H9 (cell line): ENCODE measurements at regions not wholly inside any gene's neighbourhood (a gene's known extent, or its start where the extent isn't known, plus 50 kb on each side); places are given as distances from the start of the nearest gene placed in this dataset.

Source experiments
- DNase-seq: peaks from one replicate; pipeline ENCODE4 v3.0.0-alpha.2; 2017
- H2AFZ ChIP-seq: one replicate; pipeline ENCODE4 v1.6.1; 2013; ENCODE audit warnings: mild to moderate bottlenecking, low read length, control low read depth, moderate library complexity
- H2AK5ac ChIP-seq: 2 replicates; pipeline ENCODE4 v1.6.1; 2013; ENCODE audit warnings: low read length, control low read depth, mixed read lengths; ENCODE audit not compliant: insufficient read length
- H2BK120ac ChIP-seq: one replicate; pipeline ENCODE4 v1.6.1; 2013; ENCODE audit warnings: low read depth, mild to moderate bottlenecking, low read length, control low read depth, inconsistent platforms; ENCODE audit not compliant: poor library complexity, severe bottlenecking
- H2BK12ac ChIP-seq: 2 replicates; pipeline ENCODE4 v1.6.1; 2013; ENCODE audit warnings: low read length, control low read depth, mixed read lengths, low read depth; ENCODE audit not compliant: insufficient read length
- H2BK15ac ChIP-seq: 2 replicates; pipeline ENCODE4 v1.6.1; 2013; ENCODE audit warnings: low read depth, low read length, control low read depth
- H2BK20ac ChIP-seq: one replicate; pipeline ENCODE4 v1.6.1; 2013; ENCODE audit warnings: low read depth, mild to moderate bottlenecking, low read length, control low read depth, inconsistent platforms; ENCODE audit not compliant: poor library complexity, severe bottlenecking
- H2BK5ac ChIP-seq: 2 replicates; pipeline ENCODE4 v1.6.1; 2013; ENCODE audit warnings: low read length, control low read depth, mixed read lengths; ENCODE audit not compliant: insufficient read length
- H3K14ac ChIP-seq: 2 replicates; pipeline ENCODE4 v1.6.1; 2013; ENCODE audit warnings: low read length, control low read depth; ENCODE audit not compliant: insufficient read depth
- H3K18ac ChIP-seq: 2 replicates; pipeline ENCODE4 v1.6.1; 2013; ENCODE audit warnings: low read depth, mild to moderate bottlenecking, mixed read lengths, low read length, control low read depth; ENCODE audit not compliant: insufficient read length
- H3K23ac ChIP-seq: 2 replicates; pipeline ENCODE4 v1.6.1; 2013; ENCODE audit warnings: low read length, control low read depth, mixed read lengths, low read depth; ENCODE audit not compliant: insufficient read length
- H3K23me2 ChIP-seq: 2 replicates; pipeline ENCODE4 v1.6.1; 2013; ENCODE audit warnings: low read depth, mild to moderate bottlenecking, mixed read lengths, low read length, control low read depth; ENCODE audit not compliant: insufficient read length, poor library complexity, severe bottlenecking
- H3K27ac ChIP-seq: 2 replicates; pipeline ENCODE4 v1.5.1; 2013; ENCODE audit warnings: low read length, control low read depth, mixed read lengths, low read depth; ENCODE audit not compliant: insufficient read length
- H3K27me3 ChIP-seq: 2 replicates; pipeline ENCODE4 v1.6.1; 2013; ENCODE audit warnings: low read length, control low read depth, inconsistent platforms; ENCODE audit not compliant: insufficient read depth
- H3K4ac ChIP-seq: 2 replicates; pipeline ENCODE4 v1.6.1; 2013; ENCODE audit warnings: low read depth, mild to moderate bottlenecking, control low read depth, inconsistent platforms, low read length, moderate library complexity
- H3K4me1 ChIP-seq: 2 replicates; pipeline ENCODE4 v1.6.1; 2013; ENCODE audit warnings: low read length, control low read depth, inconsistent platforms; ENCODE audit not compliant: insufficient read depth
- H3K4me2 ChIP-seq: 2 replicates; pipeline ENCODE4 v1.6.1; 2013; ENCODE audit warnings: low read length, control low read depth, mixed read lengths; ENCODE audit not compliant: insufficient read length, insufficient read depth
- H3K56ac ChIP-seq: 2 replicates; pipeline ENCODE4 v1.6.1; 2013; ENCODE audit warnings: low read depth, mild to moderate bottlenecking, mixed read lengths, low read length, control low read depth; ENCODE audit not compliant: insufficient read length
- H3K79me1 ChIP-seq: 2 replicates; pipeline ENCODE4 v1.6.1; 2013; ENCODE audit warnings: low read depth, mild to moderate bottlenecking, moderate library complexity, low read length, control low read depth, inconsistent platforms; ENCODE audit not compliant: insufficient read depth, poor library complexity, severe bottlenecking
- H3K79me2 ChIP-seq: 2 replicates; pipeline ENCODE4 v1.6.1; 2013; ENCODE audit warnings: low read length, control low read depth, inconsistent platforms; ENCODE audit not compliant: insufficient read depth
- H3K9ac ChIP-seq: 2 replicates; pipeline ENCODE4 v1.6.1; 2013; ENCODE audit warnings: low read length, control low read depth, mixed read lengths; ENCODE audit not compliant: insufficient read length; ENCODE audit errors: extremely low read depth
- H3K9me3 ChIP-seq: one replicate; pipeline ENCODE4 v1.6.1; 2013; ENCODE audit warnings: low read depth, low read length, inconsistent platforms; ENCODE audit not compliant: control insufficient read depth
- H3T11ph ChIP-seq: one replicate; pipeline ENCODE4 v1.6.1; 2013; ENCODE audit warnings: mild to moderate bottlenecking, low read length, control low read depth, inconsistent platforms
- H4K20me1 ChIP-seq: one replicate; pipeline ENCODE4 v1.6.1; 2013; ENCODE audit not compliant: control insufficient read depth, insufficient read length, insufficient read depth
- H4K5ac ChIP-seq: 2 replicates; pipeline ENCODE4 v1.6.1; 2013; ENCODE audit warnings: low read depth, mild to moderate bottlenecking, mixed read lengths, low read length, control low read depth; ENCODE audit not compliant: insufficient read length
- H4K8ac ChIP-seq: replicated peaks from 2 replicates; pipeline ENCODE4 v1.6.1; 2013; ENCODE audit warnings: low read length, control low read depth, mixed read lengths, low read depth; ENCODE audit not compliant: insufficient read length
- H4K91ac ChIP-seq: 2 replicates; pipeline ENCODE4 v1.6.1; 2013; ENCODE audit warnings: low read depth, mild to moderate bottlenecking, moderate library complexity, mixed read lengths, low read length, control low read depth; ENCODE audit not compliant: insufficient read length
- H3K27ac Mint-ChIP-seq, 3 experiments: 2 replicates in 2 of 3; 3 replicates in 1 of 3; pipeline ENCODE4 v1.8.0; 2020 to 2021; ENCODE audit warnings: mixed read lengths in 3 of 3, mild to moderate bottlenecking in 1 of 3, moderate library complexity in 1 of 3
- H3K27me3 Mint-ChIP-seq: 2 replicates; pipeline ENCODE4 v1.8.0; 2021; ENCODE audit warnings: low read depth, mild to moderate bottlenecking, moderate library complexity, mixed read lengths
- H3K36me3 Mint-ChIP-seq, 3 experiments: 2 replicates in 2 of 3; 3 replicates in 1 of 3; pipeline ENCODE4 v1.8.0; 2020 to 2021; ENCODE audit warnings: low read depth in 3 of 3, mixed read lengths in 3 of 3; ENCODE audit not compliant: insufficient read depth in 1 of 3
- H3K4me1 Mint-ChIP-seq, 2 experiments: 2 replicates each; pipeline ENCODE4 v1.8.0; 2020; ENCODE audit warnings: mixed read lengths in 2 of 2
- H3K4me3 Mint-ChIP-seq, 2 experiments: 2 replicates in 1 of 2; 3 replicates in 1 of 2; pipeline ENCODE4 v1.8.0; 2020 to 2021; ENCODE audit warnings: mild to moderate bottlenecking in 2 of 2, mixed read lengths in 2 of 2, moderate library complexity in 1 of 2
- H3K9me3 Mint-ChIP-seq, 2 experiments: 2 replicates in 1 of 2; 3 replicates in 1 of 2; pipeline ENCODE4 v1.8.0; 2020; ENCODE audit warnings: mild to moderate bottlenecking in 2 of 2, mixed read lengths in 2 of 2, moderate library complexity in 1 of 2
- CTCF ChIP-seq: fragments of 200-600 bp; sonication (generic); conservative IDR thresholded peaks from 3 replicates; pipeline ENCODE4 v1.8.0; 2021; ENCODE audit warnings: antibody characterized with exemption, mild to moderate bottlenecking

- H3K4ac ChIP-seq = no peak overlapping the region
- H3K79me2 ChIP-seq = no peaks in the 10 kb centered on the region
- no peak overlapping the region for H2AFZ ChIP-seq
- H2BK15ac ChIP-seq = no peak overlapping the region
- H3K9me3 Mint-ChIP-seq = no peaks in the 10 kb centered on the region
- H3K14ac ChIP-seq = no peak overlapping the region
- no peaks in the 10 kb centered on the region for H3K79me1 ChIP-seq
- H3K36me3 Mint-ChIP-seq = no peaks in the 10 kb centered on the region
- no peak for TF ChIP-seq CTCF
- H3K23me2 ChIP-seq = no peaks in the 10 kb centered on the region
- H3K56ac ChIP-seq = no peak overlapping the region
- no peak overlapping the region for H3K4me2 ChIP-seq
- no peak overlapping the region for H3K27ac Mint-ChIP-seq
- H2AK5ac ChIP-seq = no peak overlapping the region
- no peak overlapping the region for H3K23ac ChIP-seq
- H4K91ac ChIP-seq = no peak overlapping the region
- no peaks in the 10 kb centered on the region for H4K20me1 ChIP-seq
- no peak overlapping the region for H2BK120ac ChIP-seq
- DNase-seq = no peak
- H3K4me1 ChIP-seq = no peaks in the 10 kb centered on the region
- no peak overlapping the region for H2BK12ac ChIP-seq
- no peak overlapping the region for H3K4me3 Mint-ChIP-seq
- H3K9me3 ChIP-seq = no peaks in the 10 kb centered on the region
- no peak overlapping the region for H3T11ph ChIP-seq
- H2BK5ac ChIP-seq = no peak overlapping the region
- H3K27me3 Mint-ChIP-seq = no peaks in the 10 kb centered on the region
- H3K4me1 Mint-ChIP-seq = peaks cover 0 to 7% of the 10 kb centered on the region in 2 experiments; a peak in 2 of 4 replicates
- no peaks in the 10 kb centered on the region for H3K27me3 ChIP-seq
- H3K27ac ChIP-seq = no peak overlapping the region
- no peak overlapping the region for H4K5ac ChIP-seq
- no peak overlapping the region for H4K8ac ChIP-seq
- no peak overlapping the region for H2BK20ac ChIP-seq
- no peak overlapping the region for H3K9ac ChIP-seq
- no peak overlapping the region for H3K18ac ChIP-seq
Measured at GRCh38 chr16:52751035-52751434, 204.1 kb upstream of the TOX3 start.
